MM.1S (cell line): ENCODE measurements at regions not wholly inside any gene's neighbourhood (a gene's known extent, or its start where the extent isn't known, plus 50 kb on each side); places are given as distances from the start of the nearest gene placed in this dataset.

Source experiments
- EZH2 ChIP-seq: fragments of 300-600 bp; sonication (generic); optimal IDR thresholded peaks from 2 replicates; pipeline ENCODE3; 2017; ENCODE audit warnings: low read depth, mild to moderate bottlenecking, antibody characterized with exemption, low read length, mixed read lengths
- TF ChIP-seq, protein P1 (sequence below): fragments of 300-600 bp; sonication (generic); IDR thresholded peaks from 2 replicates; pipeline ENCODE4 v1.5.1; 2016; ENCODE audit warnings: antibody characterized with exemption, low read length, mixed read lengths

- TF ChIP-seq, protein P1, sequence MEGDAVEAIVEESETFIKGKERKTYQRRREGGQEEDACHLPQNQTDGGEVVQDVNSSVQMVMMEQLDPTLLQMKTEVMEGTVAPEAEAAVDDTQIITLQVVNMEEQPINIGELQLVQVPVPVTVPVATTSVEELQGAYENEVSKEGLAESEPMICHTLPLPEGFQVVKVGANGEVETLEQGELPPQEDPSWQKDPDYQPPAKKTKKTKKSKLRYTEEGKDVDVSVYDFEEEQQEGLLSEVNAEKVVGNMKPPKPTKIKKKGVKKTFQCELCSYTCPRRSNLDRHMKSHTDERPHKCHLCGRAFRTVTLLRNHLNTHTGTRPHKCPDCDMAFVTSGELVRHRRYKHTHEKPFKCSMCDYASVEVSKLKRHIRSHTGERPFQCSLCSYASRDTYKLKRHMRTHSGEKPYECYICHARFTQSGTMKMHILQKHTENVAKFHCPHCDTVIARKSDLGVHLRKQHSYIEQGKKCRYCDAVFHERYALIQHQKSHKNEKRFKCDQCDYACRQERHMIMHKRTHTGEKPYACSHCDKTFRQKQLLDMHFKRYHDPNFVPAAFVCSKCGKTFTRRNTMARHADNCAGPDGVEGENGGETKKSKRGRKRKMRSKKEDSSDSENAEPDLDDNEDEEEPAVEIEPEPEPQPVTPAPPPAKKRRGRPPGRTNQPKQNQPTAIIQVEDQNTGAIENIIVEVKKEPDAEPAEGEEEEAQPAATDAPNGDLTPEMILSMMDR = no peak
- TF ChIP-seq EZH2 = no peak
These were observed 138.9 kb downstream of the SPATA31D1 start for GRCh38 chr9:82127465-82127864.
